WTC11 (cell line): ENCODE measurements at regions not wholly inside any gene's neighbourhood (a gene's known extent, or its start where the extent isn't known, plus 50 kb on each side); places are given as distances from the start of the nearest gene placed in this dataset.

Experiments used
- ATAC-seq: fragments of 200-7000 bp; cut with Tn5 transposase; 2 replicates; pipeline ENCODE4 v1.10.0; 2021; ENCODE audit warnings: mild to moderate bottlenecking, moderate library complexity
- CTCF ChIA-PET: fragments of 300-600 bp; sonication (Branson Sonifier 250); formaldehyde crosslinking; loops from one replicate; lab custom pipeline; 2021; ENCODE audit warnings: antibody characterized with exemption; lab: Charles Lee
- POLR2A ChIA-PET: fragments of 350-600 bp; sonication (Branson Sonifier 250); formaldehyde crosslinking; loops from one replicate; lab custom pipeline; 2021; ENCODE audit warnings: antibody characterized with exemption; lab: Charles Lee
- DNase-seq: peaks from one replicate; pipeline ENCODE4 v3.0.0; 2021; ENCODE audit warnings: low spot score
- H3K27ac Mint-ChIP-seq: 2 replicates; pipeline ENCODE4 v1.8.0; 2021; ENCODE audit warnings: mixed read lengths
- H3K27me3 Mint-ChIP-seq: 2 replicates; pipeline ENCODE4 v1.8.0; 2021; ENCODE audit warnings: low read depth, mild to moderate bottlenecking, moderate library complexity, mixed read lengths
- H3K36me3 Mint-ChIP-seq: 2 replicates; pipeline ENCODE4 v1.8.0; 2021; ENCODE audit warnings: mixed read lengths
- H3K4me1 Mint-ChIP-seq: 2 replicates; pipeline ENCODE4 v1.8.0; 2022; ENCODE audit warnings: mixed read lengths
- H3K4me3 Mint-ChIP-seq: 2 replicates; pipeline ENCODE4 v1.8.0; 2021; ENCODE audit warnings: mild to moderate bottlenecking, moderate library complexity, mixed read lengths
- H3K9me3 Mint-ChIP-seq: 2 replicates; pipeline ENCODE4 v1.8.0; 2021; ENCODE audit warnings: mixed read lengths
- KAT7 ChIP-seq: sonication (generic); formaldehyde crosslinking; IDR thresholded peaks from 2 replicates; pipeline ENCODE4 v1.8.1; 2023; ENCODE audit warnings: missing genetic modification reagents, mild to moderate bottlenecking, borderline replicate concordance
- SMAD3 ChIP-seq: sonication (generic); formaldehyde crosslinking; IDR thresholded peaks from 2 replicates; pipeline ENCODE4 v1.8.0; 2022; ENCODE audit warnings: missing genetic modification reagents, mild to moderate bottlenecking, borderline replicate concordance
- TP53 ChIP-seq: sonication (generic); formaldehyde crosslinking; IDR thresholded peaks from 2 replicates; pipeline ENCODE4 v1.8.1; 2023; ENCODE audit warnings: mild to moderate bottlenecking, missing genetic modification reagents
- ZNF232 ChIP-seq: sonication (generic); formaldehyde crosslinking; IDR thresholded peaks from 2 replicates; pipeline ENCODE4 v1.8.0; 2022; ENCODE audit warnings: mild to moderate bottlenecking, missing genetic modification reagents
- ZNF396 ChIP-seq: fragments of 250-450 bp; sonication (Bioruptor Pico); IDR thresholded peaks from 2 replicates; pipeline ENCODE4 v1.8.0; 2021; ENCODE audit warnings: mild to moderate bottlenecking, moderate library complexity, borderline replicate concordance
- TF ChIP-seq, protein P1 (sequence below): fragments of 200-600 bp; IDR thresholded peaks from 2 replicates; pipeline ENCODE4 v1.8.0; 2022; ENCODE audit warnings: antibody characterized with exemption
- TF ChIP-seq, protein P2 (sequence below): sonication (generic); formaldehyde crosslinking; IDR thresholded peaks from 2 replicates; pipeline ENCODE4 v1.8.0; 2023; ENCODE audit warnings: missing genetic modification reagents, mild to moderate bottlenecking, borderline replicate concordance
- TF ChIP-seq, protein P3 (sequence below): sonication (generic); formaldehyde crosslinking; conservative IDR thresholded peaks from 2 replicates; pipeline ENCODE4 v1.8.1; 2023; ENCODE audit warnings: mild to moderate bottlenecking, low read depth, missing genetic modification reagents, moderate library complexity
- TF ChIP-seq, protein P4 (sequence below): sonication (generic); formaldehyde crosslinking; IDR thresholded peaks from 2 replicates; pipeline ENCODE4 v1.8.0; 2022; ENCODE audit warnings: mild to moderate bottlenecking, missing genetic modification reagents
- TF ChIP-seq, protein P5 (sequence below): sonication (generic); formaldehyde crosslinking; IDR thresholded peaks from 2 replicates; pipeline ENCODE4 v1.8.1; 2023; ENCODE audit warnings: mild to moderate bottlenecking, moderate library complexity, missing genetic modification reagents
- TF ChIP-seq, protein P6 (sequence below): sonication (generic); formaldehyde crosslinking; IDR thresholded peaks from 2 replicates; pipeline ENCODE4 v1.8.1; 2023; ENCODE audit warnings: mild to moderate bottlenecking, missing genetic modification reagents
- TF ChIP-seq, protein P7 (sequence below): sonication (generic); formaldehyde crosslinking; IDR thresholded peaks from 2 replicates; pipeline ENCODE4 v1.8.1; 2022; ENCODE audit warnings: mild to moderate bottlenecking, moderate library complexity, missing genetic modification reagents
- TF ChIP-seq, protein P8 (sequence below): sonication (generic); formaldehyde crosslinking; conservative IDR thresholded peaks from 2 replicates; pipeline ENCODE4 v1.8.1; 2022; ENCODE audit warnings: mild to moderate bottlenecking, missing genetic modification reagents

DNA sequence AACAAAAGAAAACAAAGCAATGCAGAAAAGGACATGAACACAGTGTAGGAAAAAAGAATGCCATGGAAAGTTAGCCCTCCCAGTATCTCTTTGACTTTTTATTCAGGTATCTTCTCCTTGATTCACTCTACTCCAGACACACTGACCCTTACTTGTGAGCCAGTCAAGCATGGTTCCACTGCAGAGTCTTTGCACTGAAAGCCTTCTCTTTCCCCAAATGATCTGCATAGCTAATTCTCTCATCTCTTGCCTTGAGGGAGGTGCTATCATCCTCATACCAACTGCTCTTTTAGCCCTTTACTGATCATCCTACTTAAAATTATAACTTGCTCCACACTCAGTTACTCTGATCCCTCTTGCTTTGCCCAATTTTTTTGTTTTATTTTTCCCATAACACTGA, 101.2 kb upstream of the SLC16A7 start:
- Mint-ChIP-seq H3K36me3 (0 out of 2 replicates have a peak, but pooled peaks cover 4% of the 10 kb centered on the region), H3K4me3 (no peak overlapping the region), H3K4me1 (peaks cover 2% of the 10 kb centered on the region), H3K9me3 (peaks cover 8% of the 10 kb centered on the region), H3K27ac (no peak overlapping the region), H3K27me3 (no peaks in the 10 kb centered on the region)
- ChIA-PET CTCF (no interaction called here), POLR2A (no interaction called here)
- TF ChIP-seq, protein P1, sequence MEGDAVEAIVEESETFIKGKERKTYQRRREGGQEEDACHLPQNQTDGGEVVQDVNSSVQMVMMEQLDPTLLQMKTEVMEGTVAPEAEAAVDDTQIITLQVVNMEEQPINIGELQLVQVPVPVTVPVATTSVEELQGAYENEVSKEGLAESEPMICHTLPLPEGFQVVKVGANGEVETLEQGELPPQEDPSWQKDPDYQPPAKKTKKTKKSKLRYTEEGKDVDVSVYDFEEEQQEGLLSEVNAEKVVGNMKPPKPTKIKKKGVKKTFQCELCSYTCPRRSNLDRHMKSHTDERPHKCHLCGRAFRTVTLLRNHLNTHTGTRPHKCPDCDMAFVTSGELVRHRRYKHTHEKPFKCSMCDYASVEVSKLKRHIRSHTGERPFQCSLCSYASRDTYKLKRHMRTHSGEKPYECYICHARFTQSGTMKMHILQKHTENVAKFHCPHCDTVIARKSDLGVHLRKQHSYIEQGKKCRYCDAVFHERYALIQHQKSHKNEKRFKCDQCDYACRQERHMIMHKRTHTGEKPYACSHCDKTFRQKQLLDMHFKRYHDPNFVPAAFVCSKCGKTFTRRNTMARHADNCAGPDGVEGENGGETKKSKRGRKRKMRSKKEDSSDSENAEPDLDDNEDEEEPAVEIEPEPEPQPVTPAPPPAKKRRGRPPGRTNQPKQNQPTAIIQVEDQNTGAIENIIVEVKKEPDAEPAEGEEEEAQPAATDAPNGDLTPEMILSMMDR: no peak
- TF ChIP-seq, protein P2, sequence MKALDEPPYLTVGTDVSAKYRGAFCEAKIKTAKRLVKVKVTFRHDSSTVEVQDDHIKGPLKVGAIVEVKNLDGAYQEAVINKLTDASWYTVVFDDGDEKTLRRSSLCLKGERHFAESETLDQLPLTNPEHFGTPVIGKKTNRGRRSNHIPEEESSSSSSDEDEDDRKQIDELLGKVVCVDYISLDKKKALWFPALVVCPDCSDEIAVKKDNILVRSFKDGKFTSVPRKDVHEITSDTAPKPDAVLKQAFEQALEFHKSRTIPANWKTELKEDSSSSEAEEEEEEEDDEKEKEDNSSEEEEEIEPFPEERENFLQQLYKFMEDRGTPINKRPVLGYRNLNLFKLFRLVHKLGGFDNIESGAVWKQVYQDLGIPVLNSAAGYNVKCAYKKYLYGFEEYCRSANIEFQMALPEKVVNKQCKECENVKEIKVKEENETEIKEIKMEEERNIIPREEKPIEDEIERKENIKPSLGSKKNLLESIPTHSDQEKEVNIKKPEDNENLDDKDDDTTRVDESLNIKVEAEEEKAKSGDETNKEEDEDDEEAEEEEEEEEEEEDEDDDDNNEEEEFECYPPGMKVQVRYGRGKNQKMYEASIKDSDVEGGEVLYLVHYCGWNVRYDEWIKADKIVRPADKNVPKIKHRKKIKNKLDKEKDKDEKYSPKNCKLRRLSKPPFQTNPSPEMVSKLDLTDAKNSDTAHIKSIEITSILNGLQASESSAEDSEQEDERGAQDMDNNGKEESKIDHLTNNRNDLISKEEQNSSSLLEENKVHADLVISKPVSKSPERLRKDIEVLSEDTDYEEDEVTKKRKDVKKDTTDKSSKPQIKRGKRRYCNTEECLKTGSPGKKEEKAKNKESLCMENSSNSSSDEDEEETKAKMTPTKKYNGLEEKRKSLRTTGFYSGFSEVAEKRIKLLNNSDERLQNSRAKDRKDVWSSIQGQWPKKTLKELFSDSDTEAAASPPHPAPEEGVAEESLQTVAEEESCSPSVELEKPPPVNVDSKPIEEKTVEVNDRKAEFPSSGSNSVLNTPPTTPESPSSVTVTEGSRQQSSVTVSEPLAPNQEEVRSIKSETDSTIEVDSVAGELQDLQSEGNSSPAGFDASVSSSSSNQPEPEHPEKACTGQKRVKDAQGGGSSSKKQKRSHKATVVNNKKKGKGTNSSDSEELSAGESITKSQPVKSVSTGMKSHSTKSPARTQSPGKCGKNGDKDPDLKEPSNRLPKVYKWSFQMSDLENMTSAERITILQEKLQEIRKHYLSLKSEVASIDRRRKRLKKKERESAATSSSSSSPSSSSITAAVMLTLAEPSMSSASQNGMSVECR: no peak
- TF ChIP-seq KAT7 (CRISPR knock-in tag) (no peak), SMAD3 (no peak), TP53 (no peak), ZNF232 (no peak), ZNF396 (CRISPR knock-in tag) (no peak)
- TF ChIP-seq, protein P3, sequence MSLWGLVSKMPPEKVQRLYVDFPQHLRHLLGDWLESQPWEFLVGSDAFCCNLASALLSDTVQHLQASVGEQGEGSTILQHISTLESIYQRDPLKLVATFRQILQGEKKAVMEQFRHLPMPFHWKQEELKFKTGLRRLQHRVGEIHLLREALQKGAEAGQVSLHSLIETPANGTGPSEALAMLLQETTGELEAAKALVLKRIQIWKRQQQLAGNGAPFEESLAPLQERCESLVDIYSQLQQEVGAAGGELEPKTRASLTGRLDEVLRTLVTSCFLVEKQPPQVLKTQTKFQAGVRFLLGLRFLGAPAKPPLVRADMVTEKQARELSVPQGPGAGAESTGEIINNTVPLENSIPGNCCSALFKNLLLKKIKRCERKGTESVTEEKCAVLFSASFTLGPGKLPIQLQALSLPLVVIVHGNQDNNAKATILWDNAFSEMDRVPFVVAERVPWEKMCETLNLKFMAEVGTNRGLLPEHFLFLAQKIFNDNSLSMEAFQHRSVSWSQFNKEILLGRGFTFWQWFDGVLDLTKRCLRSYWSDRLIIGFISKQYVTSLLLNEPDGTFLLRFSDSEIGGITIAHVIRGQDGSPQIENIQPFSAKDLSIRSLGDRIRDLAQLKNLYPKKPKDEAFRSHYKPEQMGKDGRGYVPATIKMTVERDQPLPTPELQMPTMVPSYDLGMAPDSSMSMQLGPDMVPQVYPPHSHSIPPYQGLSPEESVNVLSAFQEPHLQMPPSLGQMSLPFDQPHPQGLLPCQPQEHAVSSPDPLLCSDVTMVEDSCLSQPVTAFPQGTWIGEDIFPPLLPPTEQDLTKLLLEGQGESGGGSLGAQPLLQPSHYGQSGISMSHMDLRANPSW (CRISPR knock-in tag): no peak
- TF ChIP-seq, protein P4, sequence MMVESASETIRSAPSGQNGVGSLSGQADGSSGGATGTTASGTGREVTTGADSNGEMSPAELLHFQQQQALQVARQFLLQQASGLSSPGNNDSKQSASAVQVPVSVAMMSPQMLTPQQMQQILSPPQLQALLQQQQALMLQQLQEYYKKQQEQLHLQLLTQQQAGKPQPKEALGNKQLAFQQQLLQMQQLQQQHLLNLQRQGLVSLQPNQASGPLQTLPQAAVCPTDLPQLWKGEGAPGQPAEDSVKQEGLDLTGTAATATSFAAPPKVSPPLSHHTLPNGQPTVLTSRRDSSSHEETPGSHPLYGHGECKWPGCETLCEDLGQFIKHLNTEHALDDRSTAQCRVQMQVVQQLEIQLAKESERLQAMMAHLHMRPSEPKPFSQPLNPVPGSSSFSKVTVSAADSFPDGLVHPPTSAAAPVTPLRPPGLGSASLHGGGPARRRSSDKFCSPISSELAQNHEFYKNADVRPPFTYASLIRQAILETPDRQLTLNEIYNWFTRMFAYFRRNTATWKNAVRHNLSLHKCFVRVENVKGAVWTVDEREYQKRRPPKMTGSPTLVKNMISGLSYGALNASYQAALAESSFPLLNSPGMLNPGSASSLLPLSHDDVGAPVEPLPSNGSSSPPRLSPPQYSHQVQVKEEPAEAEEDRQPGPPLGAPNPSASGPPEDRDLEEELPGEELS (CRISPR knock-in tag): no peak
- TF ChIP-seq, protein P5, sequence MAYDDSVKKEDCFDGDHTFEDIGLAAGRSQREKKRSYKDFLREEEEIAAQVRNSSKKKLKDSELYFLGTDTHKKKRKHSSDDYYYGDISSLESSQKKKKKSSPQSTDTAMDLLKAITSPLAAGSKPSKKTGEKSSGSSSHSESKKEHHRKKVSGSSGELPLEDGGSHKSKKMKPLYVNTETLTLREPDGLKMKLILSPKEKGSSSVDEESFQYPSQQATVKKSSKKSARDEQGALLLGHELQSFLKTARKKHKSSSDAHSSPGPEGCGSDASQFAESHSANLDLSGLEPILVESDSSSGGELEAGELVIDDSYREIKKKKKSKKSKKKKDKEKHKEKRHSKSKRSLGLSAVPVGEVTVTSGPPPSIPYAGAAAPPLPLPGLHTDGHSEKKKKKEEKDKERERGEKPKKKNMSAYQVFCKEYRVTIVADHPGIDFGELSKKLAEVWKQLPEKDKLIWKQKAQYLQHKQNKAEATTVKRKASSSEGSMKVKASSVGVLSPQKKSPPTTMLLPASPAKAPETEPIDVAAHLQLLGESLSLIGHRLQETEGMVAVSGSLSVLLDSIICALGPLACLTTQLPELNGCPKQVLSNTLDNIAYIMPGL (CRISPR knock-in tag): no peak
- TF ChIP-seq, protein P6, sequence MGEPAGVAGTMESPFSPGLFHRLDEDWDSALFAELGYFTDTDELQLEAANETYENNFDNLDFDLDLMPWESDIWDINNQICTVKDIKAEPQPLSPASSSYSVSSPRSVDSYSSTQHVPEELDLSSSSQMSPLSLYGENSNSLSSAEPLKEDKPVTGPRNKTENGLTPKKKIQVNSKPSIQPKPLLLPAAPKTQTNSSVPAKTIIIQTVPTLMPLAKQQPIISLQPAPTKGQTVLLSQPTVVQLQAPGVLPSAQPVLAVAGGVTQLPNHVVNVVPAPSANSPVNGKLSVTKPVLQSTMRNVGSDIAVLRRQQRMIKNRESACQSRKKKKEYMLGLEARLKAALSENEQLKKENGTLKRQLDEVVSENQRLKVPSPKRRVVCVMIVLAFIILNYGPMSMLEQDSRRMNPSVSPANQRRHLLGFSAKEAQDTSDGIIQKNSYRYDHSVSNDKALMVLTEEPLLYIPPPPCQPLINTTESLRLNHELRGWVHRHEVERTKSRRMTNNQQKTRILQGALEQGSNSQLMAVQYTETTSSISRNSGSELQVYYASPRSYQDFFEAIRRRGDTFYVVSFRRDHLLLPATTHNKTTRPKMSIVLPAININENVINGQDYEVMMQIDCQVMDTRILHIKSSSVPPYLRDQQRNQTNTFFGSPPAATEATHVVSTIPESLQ: no peak
- TF ChIP-seq, protein P7, sequence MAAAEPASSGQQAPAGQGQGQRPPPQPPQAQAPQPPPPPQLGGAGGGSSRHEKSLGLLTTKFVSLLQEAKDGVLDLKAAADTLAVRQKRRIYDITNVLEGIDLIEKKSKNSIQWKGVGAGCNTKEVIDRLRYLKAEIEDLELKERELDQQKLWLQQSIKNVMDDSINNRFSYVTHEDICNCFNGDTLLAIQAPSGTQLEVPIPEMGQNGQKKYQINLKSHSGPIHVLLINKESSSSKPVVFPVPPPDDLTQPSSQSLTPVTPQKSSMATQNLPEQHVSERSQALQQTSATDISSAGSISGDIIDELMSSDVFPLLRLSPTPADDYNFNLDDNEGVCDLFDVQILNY (CRISPR knock-in tag): no peak
- TF ChIP-seq, protein P8, sequence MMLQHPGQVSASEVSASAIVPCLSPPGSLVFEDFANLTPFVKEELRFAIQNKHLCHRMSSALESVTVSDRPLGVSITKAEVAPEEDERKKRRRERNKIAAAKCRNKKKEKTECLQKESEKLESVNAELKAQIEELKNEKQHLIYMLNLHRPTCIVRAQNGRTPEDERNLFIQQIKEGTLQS (CRISPR knock-in tag): no peak
- no peak for DNase-seq
- ATAC-seq: no peak
